HG03060 (cell line): ENCODE measurements at regions not wholly inside any gene's neighbourhood (a gene's known extent, or its start where the extent isn't known, plus 50 kb on each side); places are given as distances from the start of the nearest gene placed in this dataset.

Experiments used
- ATAC-seq: cut with Tn5 transposase; IDR thresholded peaks from one replicate; pipeline ENCODE4 v1.9.1; 2021; ENCODE audit warnings: low read depth, moderate number of reproducible peaks; ENCODE audit not compliant: unreplicated experiment

DNA sequence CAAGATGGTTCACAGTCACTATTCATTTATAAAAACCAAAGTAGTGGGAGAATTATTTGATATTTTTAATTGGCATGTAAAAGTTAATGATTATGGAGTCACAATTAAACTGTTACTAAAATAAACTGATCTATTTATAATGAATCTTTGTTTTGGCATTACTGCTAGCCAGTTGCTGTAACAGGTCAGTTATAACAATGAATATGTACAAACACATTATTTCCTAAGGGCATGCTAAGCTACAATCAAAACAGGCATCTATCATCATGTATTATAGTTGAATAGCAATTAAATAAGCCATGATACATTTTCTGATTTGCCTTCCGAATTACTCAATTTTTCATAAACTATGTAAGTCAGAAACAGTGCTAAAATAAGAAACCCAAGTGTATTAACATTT lies 518.3 kb downstream of the SLC16A7 start:
- ATAC-seq: no peak

DNA sequence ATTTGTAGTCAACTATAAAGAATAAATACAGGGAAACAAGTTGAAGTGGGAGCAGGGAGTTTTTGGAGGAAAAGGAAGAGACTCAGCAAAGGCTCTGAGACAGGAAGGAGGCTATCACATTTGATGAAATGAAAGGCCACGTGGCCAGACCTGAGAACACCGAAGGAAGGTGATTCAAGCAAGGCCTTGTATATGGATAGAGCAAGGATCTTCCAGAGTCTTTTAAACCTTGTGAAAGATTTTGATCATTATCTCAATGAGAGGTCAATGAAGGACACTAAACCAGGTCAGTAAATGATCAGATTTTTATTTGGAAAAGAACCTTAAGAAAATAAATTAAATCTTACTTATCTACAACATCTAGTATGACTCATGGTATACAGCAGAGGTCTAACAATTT lies 523.5 kb downstream of the SLC16A7 start:
- no peak for ATAC-seq

DNA sequence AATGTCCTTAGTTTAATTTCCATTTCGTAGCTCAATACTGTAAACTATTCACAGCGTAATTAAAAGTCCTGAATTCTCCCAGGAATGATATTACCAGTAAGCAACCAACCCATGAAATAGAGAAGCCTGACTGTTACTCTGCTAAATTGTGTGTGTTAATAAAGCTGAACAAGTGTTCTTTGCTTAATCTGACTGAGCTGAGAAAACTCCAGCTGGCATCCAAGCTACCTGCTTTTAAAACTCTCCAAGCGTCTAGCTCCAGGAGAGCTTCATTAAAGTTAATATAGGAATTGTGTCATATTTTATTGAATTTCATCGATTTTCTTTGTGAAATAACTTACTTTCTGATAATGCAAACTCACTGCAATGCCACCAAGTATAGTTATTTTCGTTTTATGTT lies 524.4 kb downstream of the SLC16A7 start:
- ATAC-seq: no peak

DNA sequence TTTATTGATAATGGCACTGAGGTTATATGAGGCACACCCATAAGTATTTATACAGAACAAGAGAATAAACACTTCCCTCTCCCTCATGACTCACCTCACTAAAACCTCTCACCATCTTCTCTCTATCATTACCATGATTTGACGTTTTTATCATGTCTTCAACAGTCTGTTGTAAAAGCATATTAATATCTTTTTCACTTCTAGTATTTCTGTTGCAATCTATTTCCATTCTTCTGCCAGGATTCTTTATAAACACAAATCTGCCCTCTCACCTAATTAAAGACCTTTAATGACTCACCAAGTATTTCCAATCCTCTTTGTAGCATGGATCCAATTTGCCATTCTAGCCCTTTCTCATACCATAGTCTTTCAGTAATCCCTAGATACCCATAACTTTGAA lies 527.7 kb downstream of the SLC16A7 start:
- ATAC-seq: no peak

DNA sequence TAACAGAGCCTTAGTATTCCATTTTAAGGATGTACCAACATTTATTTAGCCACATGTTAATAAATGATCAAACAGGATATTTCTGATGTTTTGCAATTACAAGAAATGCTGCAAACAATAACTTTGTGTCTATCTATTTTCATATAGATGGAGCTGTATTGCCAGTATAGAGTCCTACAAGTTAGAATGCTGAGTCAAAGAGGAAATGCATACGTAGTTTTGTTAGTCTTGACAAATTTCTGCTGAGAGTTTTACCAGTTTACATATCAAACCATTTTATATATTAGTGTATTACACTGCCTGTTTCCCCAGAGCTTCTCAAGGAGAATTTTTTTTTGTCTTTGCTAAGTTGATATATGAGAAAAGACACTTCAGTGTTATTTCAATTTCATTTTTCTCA lies 541.7 kb downstream of the SLC16A7 start:
- no peak for ATAC-seq

DNA sequence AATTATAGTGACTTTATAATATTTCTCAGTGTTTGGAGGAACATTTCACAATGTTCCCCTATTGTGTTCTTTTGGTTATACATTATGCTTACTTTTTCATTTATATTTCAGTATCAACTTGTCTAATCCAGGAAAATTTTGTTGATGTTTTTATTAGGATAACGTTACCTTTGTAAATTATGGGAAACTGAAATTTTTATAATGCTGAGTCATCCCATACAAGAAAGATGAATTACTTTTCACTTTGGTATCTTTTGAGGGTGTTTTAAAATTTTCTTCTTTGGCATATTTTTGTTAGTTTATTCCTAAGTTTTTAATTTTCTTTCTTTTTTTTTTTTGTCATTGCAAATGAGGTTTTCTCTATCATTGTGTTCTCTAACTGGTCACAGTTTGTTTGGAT lies 542.7 kb downstream of the SLC16A7 start:
- no peak for ATAC-seq

DNA sequence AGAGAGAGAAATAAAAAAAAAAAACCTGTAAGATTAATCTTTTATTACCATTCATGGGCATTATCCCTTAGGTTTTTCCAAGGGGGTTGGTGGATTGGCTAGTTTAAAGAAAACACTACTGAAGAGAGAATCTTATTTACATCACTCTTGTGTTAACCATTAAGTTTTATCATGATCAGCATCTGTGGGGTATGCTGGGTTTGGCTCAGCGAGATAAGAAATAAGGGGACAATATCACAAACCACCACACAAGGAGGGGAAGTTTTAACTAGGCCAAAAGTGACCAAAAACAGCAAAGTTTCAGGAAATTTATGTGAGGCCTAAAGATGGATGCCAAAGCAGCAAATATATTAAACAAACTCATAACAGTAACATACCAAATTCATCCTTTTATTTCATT lies 548.6 kb downstream of the SLC16A7 start:
- ATAC-seq: no peak

DNA sequence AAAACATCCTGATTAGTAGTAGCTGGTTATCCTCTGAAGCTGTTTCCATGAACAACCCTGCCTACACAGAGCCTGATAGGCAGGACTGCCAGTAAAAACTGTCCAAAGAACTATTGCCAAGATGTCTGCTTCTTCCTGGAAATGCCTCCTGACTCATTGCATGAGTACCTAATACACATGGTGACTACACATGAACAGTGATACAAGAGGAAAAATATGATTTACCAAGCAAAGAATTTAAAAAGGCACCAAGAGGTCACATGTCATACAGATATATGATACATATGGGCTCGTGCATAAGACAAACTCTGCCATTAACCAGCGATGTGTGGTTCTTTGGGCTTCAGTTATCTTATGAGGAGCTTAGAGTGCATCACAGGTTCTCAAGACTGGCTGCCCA lies 552.3 kb downstream of the SLC16A7 start:
- no peak for ATAC-seq

DNA sequence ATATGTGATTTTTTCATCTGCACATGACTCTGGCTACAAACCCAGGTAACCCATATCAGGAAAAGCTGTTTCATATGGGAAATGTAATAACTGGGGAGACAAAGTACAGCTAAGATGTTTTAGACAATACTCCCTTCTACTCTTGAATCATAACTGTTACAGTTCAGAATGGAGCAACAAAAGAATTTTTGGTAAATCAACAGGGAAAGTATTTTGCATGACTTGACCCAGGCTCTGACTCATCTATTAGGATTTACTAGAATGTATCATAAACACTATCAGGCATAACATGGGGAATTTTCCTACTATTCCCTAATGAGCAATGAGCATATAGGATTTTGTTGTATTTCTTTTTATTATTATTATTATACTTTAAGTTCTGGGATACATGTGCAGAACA lies 553.0 kb downstream of the SLC16A7 start:
- no peak for ATAC-seq

DNA sequence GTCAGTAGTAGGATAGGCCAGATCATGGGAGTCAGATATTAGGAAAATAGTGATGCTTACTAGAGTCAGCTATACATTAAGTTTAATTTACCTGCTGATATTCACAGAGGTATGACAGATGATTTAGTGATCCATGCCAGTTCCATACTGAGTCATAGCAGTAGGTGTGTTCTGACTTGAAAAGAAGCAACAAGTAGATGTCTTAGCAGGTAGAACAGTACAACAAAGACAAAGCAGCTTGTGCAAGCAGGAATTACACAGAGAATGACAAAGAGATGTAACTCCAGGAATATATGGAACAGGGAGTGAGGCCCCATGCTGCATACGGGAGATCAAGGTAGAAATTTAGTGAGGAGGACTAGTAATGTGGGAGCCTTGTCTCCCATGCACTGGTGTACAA lies 556.9 kb downstream of the SLC16A7 start:
- no peak for ATAC-seq

DNA sequence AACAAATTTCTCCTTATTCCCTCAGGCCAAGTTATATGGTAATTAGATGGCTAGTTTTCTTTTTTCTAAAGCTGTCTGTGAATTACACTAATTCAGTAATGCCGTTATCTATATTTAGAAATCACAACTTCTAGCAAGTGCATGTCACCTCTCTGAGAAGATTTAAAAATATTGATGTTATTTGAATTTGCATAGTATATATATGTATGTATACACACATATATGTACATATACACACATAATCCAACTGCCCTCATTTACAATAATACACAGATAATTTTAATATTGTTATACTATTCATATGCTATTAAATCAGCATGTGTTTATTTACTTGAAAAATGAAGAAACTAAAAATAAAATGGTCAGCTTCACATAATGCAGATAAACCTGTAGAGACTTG lies 563.9 kb downstream of the SLC16A7 start:
- no peak for ATAC-seq

DNA sequence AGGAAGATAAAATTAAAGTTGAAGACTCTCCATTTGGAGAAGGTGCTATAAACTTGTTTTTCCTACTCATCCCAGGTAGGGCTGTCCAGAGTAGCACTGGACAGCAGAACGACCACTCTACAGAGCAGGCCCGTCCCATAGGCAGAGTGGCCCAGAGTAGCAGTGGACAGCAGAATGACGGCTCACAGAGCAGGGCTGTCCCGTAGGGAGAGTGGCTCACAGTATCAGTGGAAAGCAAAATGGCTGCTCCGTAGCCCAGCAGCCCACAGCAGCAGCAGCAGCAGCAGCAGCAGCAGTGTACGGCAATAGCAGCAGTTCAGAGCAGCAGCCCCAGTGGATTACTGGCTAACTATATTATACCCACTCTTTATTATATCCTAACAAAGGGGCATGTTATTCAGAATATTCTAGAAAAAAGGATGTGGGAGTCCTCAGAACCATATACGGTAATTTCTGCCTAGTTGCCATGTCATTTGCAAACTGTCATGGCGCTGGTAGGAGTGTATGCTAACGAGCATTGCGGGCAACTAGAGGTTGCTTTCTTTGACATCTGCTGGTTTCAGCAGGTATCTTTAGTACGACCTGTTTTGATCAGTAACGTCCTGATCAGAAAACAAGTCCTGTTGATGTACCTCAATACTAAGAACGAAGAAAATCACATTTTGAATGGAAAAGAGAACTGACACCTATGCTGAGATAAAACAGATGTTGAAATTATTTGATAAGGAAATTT lies 567.3 kb downstream of the SLC16A7 start:
- ATAC-seq: no peak

DNA sequence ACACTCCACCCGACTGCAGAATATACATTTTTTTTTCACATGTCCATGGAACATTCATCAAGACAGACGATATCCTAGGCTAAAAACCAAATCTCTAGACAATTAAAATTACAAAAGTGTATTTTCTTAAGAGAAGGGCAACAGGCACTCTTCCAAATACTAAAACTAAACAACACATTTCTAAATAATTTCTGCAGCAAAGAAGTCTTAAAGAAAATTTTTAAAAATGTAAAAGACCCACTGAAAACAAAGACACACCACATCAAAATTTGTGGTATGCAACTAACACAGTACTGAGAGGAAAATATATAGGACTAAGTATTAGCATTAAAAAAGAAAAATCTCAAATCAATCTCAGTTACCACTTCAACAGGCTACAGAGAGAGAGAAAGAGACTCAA lies 570.0 kb downstream of the SLC16A7 start:
- ATAC-seq: no peak

DNA sequence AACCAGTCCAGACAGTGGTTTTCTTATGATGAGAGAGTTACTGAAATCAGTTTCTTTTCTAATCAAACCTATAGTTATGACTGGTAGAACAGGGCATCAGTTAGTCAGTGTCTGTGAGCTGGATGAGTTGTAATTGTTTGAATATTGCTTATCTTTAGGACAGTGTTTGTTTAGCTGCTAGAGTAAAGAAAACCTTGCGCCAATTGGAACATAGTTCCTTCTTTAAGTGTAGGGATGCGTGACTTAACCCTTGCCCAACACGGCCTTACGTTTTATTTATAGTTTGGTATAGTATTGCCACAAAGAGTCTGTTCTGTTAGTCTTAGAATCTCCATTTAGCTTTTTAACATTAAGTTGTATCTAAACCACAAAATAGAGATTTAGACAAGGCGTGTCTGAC lies 572.6 kb downstream of the SLC16A7 start:
- ATAC-seq: no peak

DNA sequence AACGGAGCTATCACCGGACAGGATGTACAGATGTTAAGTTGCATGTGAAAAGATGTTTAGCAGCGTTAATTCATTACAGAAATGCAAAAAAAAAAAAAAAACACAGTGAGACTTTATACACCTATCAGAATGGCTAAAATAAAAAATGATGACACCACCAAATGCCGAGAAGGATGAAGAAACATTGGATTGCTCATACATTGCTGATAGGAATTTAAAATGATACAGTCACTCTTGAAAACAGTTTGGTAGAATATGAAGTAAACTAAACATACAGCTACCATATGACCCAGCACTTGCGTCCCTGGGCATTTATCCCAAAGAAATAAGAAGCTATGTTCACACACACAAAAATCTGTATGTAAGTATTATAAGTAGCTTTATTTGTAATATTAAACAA lies 574.1 kb downstream of the SLC16A7 start:
- no peak for ATAC-seq

DNA sequence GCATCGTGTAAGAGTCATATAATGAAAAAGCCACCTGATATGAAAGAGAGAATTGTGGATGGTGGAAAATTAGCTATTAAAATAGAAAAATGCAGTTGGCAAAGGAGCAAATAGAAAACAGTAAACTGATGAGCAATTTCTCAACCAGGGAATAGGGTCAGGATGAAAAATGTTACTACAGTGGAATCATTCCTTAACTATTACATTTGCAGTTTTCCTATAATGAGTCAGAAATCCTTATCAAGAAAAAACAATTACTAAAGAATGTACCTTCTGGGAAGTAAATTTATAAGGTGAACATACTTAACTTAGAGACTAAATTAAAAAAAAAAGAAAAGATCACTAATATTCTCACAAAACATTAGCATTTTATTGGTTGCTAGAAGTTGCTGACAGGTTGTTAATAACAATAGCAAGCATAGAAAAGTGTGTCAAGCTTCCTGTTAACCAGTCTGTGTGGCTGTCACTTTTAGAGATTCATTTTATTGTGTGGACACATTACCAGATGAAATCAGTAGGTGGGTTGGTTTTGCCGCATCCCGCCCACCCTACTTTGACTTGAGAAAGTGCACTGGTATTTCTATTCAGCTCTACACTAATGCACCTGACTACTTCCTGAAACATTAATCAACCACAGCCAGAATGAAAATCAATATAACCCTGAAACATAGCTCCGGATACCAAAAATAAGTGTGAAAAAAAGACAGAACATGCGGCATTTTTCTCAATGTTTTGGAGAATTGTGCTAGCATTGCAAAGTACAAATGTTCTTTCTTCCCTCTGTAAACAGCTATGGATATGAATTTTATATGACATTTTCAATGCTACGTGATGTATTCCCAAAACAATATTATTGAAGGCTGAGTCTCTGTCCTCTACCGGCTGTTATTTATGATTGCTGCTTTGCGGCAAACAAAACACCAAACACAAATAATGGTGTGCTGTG lies 576.7 kb downstream of the SLC16A7 start:
- no peak for ATAC-seq

DNA sequence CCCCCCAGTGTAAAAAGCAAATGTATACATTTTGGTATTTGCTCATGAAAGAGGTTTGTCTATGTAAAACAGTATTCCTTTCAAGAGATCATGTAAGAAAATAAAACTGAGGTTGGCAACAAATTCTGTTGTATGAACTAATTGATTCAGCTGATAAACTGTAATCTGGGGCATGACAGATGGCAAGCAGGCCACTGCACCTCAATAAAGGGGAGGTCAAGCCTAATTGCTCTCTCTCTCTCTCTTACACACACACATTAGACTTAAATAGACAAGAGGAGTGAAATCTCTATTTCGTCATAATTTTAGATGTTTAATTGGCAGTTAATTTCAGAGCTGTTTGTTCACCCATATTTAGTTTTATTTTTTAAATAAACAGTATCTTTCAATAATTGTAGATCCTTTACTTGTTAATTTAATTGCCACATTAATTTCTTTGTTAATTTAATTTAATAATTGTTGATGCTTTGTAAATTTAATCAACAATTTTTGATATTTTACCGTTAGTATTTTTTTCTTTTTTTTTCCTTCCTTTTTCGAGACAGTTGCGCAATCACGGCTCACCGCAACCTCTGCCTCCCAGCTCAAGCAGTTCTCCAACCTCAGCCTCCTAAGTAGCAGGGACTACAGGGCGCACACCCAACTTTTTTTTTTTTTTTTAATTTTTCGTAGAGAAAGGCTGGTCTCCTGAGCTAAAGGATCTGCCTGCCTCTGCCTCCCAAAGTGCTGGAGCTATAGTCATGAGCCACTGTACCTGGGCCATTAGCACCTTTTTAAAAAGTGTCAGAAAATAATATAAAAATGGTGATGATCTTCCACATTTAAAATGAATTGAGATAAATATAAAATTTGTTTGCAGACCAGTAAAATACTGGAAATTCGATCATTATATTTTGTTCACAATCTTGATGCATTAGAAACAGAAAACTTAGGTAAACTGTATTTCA lies 577.7 kb downstream of the SLC16A7 start:
- ATAC-seq: no peak

DNA sequence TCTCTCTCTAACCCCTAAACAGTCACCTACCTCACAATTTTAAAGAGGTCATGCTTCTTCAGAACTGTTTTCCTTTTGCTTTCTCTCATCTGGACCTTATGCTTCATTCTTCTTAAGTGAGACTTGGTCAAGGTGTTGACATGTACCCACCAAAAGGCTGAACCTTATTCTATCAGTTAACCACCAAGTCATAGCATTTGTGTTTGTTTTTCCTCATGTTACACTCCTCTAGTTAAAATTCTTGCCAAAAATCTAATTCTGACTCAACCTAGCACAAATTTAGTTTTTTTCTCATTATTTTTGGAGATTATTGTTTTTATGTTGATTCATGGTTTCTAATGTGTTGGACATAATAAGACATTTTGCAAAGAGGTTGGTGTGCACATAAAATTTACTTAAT lies 578.6 kb downstream of the SLC16A7 start:
- no peak for ATAC-seq

DNA sequence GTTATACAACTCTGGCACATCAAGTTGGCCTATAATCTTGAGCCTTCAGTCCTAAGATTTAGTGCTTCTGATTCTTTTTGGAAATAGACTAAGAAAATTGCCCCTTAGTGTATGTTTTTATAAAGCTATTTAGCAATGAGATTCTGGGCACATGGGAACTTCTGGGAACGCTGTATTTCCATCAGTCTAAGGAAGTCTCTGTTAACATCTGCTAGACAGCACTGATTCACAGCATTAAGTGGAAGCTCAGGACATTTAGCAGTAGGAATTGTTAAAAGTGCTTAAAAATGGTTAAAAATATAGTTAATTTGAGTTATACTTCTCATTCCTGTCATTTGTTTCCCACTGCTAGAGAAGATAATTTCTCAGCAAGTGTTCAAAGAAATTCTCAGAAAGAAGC lies 579.1 kb downstream of the SLC16A7 start:
- ATAC-seq: no peak

DNA sequence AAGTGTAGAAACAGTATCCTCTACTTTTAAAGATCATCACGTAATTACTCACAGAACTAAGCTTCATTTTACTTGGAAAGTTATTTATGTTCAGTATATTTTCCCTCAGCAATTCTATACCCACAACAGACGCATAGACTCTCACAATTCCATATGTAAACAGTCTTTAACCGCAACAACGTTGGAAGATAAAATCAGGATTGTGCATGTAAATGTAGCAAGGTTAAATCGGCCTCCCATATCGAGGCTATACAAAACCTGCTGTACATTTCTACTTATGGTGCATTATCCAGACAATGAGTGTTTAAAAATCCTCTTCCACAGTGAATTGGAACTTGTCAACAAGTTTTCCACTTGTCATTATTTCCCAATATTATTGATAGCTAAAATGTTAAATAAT lies 581.1 kb downstream of the SLC16A7 start:
- ATAC-seq: no peak

DNA sequence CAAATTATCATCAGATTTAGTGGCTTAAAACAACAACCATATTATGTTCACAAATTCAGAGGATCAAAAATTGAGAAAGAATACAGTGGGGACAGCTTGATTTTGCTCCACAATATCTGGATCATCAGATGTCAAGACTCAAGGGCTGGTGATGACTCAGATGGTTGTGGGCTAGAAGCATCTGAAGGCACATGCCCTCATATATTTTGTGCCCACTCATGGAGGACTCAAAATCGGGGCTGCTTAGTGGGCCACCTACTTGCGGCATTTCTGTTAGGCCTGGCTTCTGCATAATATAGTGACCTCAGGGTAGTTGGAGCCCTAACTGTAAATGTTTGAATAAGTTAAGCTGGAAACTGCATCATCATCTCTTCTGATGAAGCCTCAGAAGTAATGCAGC lies 584.5 kb downstream of the SLC16A7 start:
- ATAC-seq: no peak
